Left lobe of liver (tissue), 2 donors: ENCODE measurements at regions not wholly inside any gene's neighbourhood (a gene's known extent, or its start where the extent isn't known, plus 50 kb on each side); places are given as distances from the start of the nearest gene placed in this dataset.

Source experiments
- ATAC-seq: fragments of 200-7000 bp; cut with Tn5 transposase; one replicate; pipeline ENCODE4 v1.9.1; 2020; ENCODE audit warnings: mild to moderate bottlenecking, moderate library complexity
- DNase-seq: peaks from one replicate; pipeline ENCODE4 v3.0.0-alpha.2; 2020; ENCODE audit warnings: low spot score
- donor health status: DM: no; HTN: no; CAD: no; lungs with moderate emphysema.
- donor health status: DM: no; HTN: yes; CAD: no.

- DNase-seq (no peak), ATAC-seq (no peak)
These were observed 186.4 kb downstream of the KLF5 start for GRCh38 chr13:73245246-73245645.

GRCh38 chr13:73244467-73244866 is 185.7 kb downstream of the KLF5 start:
- DNase-seq, result no peak
- no peak for ATAC-seq

GRCh38 chr13:73242515-73243015 is 183.8 kb downstream of the KLF5 start:
- no peak for DNase-seq
- no peak for ATAC-seq

- no peak for DNase-seq
These were observed 181.4 kb downstream of the KLF5 start for GRCh38 chr13:73240193-73240592.

GRCh38 chr13:73235385-73235784 is 176.6 kb downstream of the KLF5 start:
- ATAC-seq, result no peak

More at GRCh38 chr13:73240193-73240592, 181.4 kb downstream of the KLF5 start:
- no peak for ATAC-seq

GRCh38 chr13:73231471-73231870 is 172.7 kb downstream of the KLF5 start:
- no peak for DNase-seq
- no peak for ATAC-seq

More at GRCh38 chr13:73235385-73235784, 176.6 kb downstream of the KLF5 start:
- no peak for DNase-seq

GRCh38 chr13:73230716-73231115 is 171.9 kb downstream of the KLF5 start:
- DNase-seq, result no peak
- ATAC-seq, result no peak

- ATAC-seq, result peak; percentile 59
- DNase-seq, result no peak
These were observed 169.7 kb downstream of the KLF5 start for GRCh38 chr13:73228546-73228945.

GRCh38 chr13:73225990-73226389 is 167.2 kb downstream of the KLF5 start:
- DNase-seq, result no peak
- no peak for ATAC-seq

GRCh38 chr13:73224703-73225102 is 165.9 kb downstream of the KLF5 start:
- DNase-seq (no peak), ATAC-seq (no peak)

- ATAC-seq, result no peak
- no peak for DNase-seq
These were observed 164.6 kb downstream of the KLF5 start for GRCh38 chr13:73223372-73223781.

GRCh38 chr13:73222627-73223305 is 164.0 kb downstream of the KLF5 start:
- DNase-seq (no peak), ATAC-seq (peak; percentile 52)

GRCh38 chr13:73220966-73221720 is 162.3 kb downstream of the KLF5 start:
- ATAC-seq, result no peak
- no peak for DNase-seq

GRCh38 chr13:73218181-73218580 is 159.4 kb downstream of the KLF5 start:
- no peak for DNase-seq
- ATAC-seq, result no peak

- DNase-seq (no peak), ATAC-seq (no peak)
These were observed 157.6 kb downstream of the KLF5 start for GRCh38 chr13:73216381-73216831.

- DNase-seq, result no peak
- no peak for ATAC-seq
These were observed 157.0 kb downstream of the KLF5 start for GRCh38 chr13:73215823-73216222.

- ATAC-seq, result no peak
- no peak for DNase-seq
These were observed 153.7 kb downstream of the KLF5 start for GRCh38 chr13:73212482-73212881.

- no peak for DNase-seq
- no peak for ATAC-seq
These were observed 151.5 kb downstream of the KLF5 start for GRCh38 chr13:73210218-73210883.

GRCh38 chr13:73204952-73205351 is 146.1 kb downstream of the KLF5 start:
- DNase-seq (no peak), ATAC-seq (no peak)

- ATAC-seq, result no peak
- no peak for DNase-seq
These were observed 142.8 kb downstream of the KLF5 start for GRCh38 chr13:73201626-73202025.

GRCh38 chr13:73198991-73199411 is 140.2 kb downstream of the KLF5 start:
- DNase-seq (no peak), ATAC-seq (no peak)

- ATAC-seq, result no peak
- DNase-seq, result no peak
These were observed 136.3 kb downstream of the KLF5 start for GRCh38 chr13:73195091-73195490.
